HepG2 (cell line): ENCODE measurements at regions not wholly inside any gene's neighbourhood (a gene's known extent, or its start where the extent isn't known, plus 50 kb on each side); places are given as distances from the start of the nearest gene placed in this dataset.

Source experiments
- ATAC-seq: fragments of 200-7000 bp; cut with Tn5 transposase; 3 replicates; pipeline ENCODE4 v1.9.1; 2020; ENCODE audit warnings: mild to moderate bottlenecking, moderate library complexity
- BruUV-seq: library from RNA; stranded (reverse); fragments of 400-500 nt; replicated peaks from 2 replicates; lab custom pipeline; 2021; lab: Mats Ljungman, UMichigan
- CTCF ChIA-PET: fragments of 300-600 bp; formaldehyde crosslinking; extraction: SDS; loops from one replicate; lab custom pipeline; 2021; ENCODE audit warnings: low total read pairs, inconsistent platforms, low intra/inter-chr PET ratio; lab: Yijun Ruan, JAX
- POLR2A ChIA-PET: fragments of 350-600 bp; sonication (Branson Sonifier 250); formaldehyde crosslinking; loops from one replicate; lab custom pipeline; 2020; ENCODE audit warnings: antibody characterized with exemption, inconsistent platforms; lab: Yijun Ruan, JAX
- DNase-seq: peaks from one replicate; pipeline ENCODE4 v3.0.0-alpha.2; 2015; ENCODE audit warnings: low spot score
- FAIRE-seq: peaks from 3 replicates; lab custom pipeline; 2011; peaks lifted over from hg19 to GRCh38; lab: Jason Lieb, UNC
- H2AFZ ChIP-seq: one replicate; pipeline ENCODE4 v1.6.1; 2011; ENCODE audit warnings: low read length, inconsistent platforms
- H3K27ac ChIP-seq: fragments of 300-600 bp; 3 replicates; pipeline ENCODE4 v1.8.0; 2011; ENCODE audit warnings: mixed run types, mild to moderate bottlenecking, mixed read lengths, low read length, inconsistent platforms; ENCODE audit not compliant: insufficient read depth; ENCODE audit errors: extremely low read length
- H3K27me3 ChIP-seq, 2 experiments: fragments of 200-600 bp in 1 of 2; 2 replicates in 1 of 2; 3 replicates in 1 of 2; pipeline versions ENCODE4 v1.6.0 to v1.8.0; 2011; ENCODE audit warnings: low read length in 2 of 2, mild to moderate bottlenecking in 2 of 2, moderate library complexity in 2 of 2, inconsistent platforms in 1 of 2; ENCODE audit not compliant: insufficient read depth in 2 of 2, control insufficient read depth in 1 of 2
- H3K36me3 ChIP-seq, 2 experiments: fragments of 200-600 bp in 1 of 2; replicated peaks in 1 of 2; 2 replicates in 1 of 2; 3 replicates in 1 of 2; pipeline versions ENCODE4 v1.5.1 to v1.8.0; 2011; ENCODE audit warnings: low read length in 2 of 2, inconsistent platforms in 1 of 2; ENCODE audit not compliant: insufficient read depth in 2 of 2, control insufficient read depth in 1 of 2
- H3K4me1 ChIP-seq: 2 replicates; pipeline ENCODE4 v1.5.1; 2012; ENCODE audit warnings: low read length, inconsistent platforms; ENCODE audit not compliant: insufficient read depth
- H3K4me2 ChIP-seq: 2 replicates; pipeline ENCODE4 v1.6.0; 2011; ENCODE audit warnings: low read depth, low read length, inconsistent platforms
- H3K4me3 ChIP-seq, 3 experiments: fragments of 200-600 bp in 1 of 3; sonication (generic), shearing (Covaris generic) in 1 of 3; replicated peaks in 1 of 3; 2 replicates each; pipeline ENCODE4 v1.5.1; 2011 to 2016; ENCODE audit warnings: low read length in 3 of 3, inconsistent platforms in 2 of 3, low read depth in 2 of 3, mild to moderate bottlenecking in 2 of 3, control low read depth in 1 of 3, mixed read lengths in 1 of 3; ENCODE audit not compliant: insufficient read depth in 1 of 3
- H3K79me2 ChIP-seq: one replicate; pipeline ENCODE4 v1.6.1; 2011; ENCODE audit warnings: low read length, inconsistent platforms; ENCODE audit not compliant: insufficient read depth
- H3K9ac ChIP-seq: 2 replicates; pipeline ENCODE4 v1.6.0; 2011; ENCODE audit warnings: mild to moderate bottlenecking, low read depth, low read length, inconsistent platforms; ENCODE audit not compliant: insufficient read depth
- H3K9me3 ChIP-seq: 2 replicates; pipeline ENCODE4 v1.5.1; 2012; ENCODE audit warnings: mild to moderate bottlenecking, low read length
- H4K20me1 ChIP-seq: 2 replicates; pipeline ENCODE4 v1.6.0; 2011; ENCODE audit warnings: inconsistent platforms, mild to moderate bottlenecking, low read length, moderate library complexity; ENCODE audit not compliant: insufficient read depth
- NRL ChIP-seq: sonication (generic); formaldehyde crosslinking; IDR thresholded peaks from 2 replicates; pipeline ENCODE4 v1.5.0; 2020; ENCODE audit warnings: missing genetic modification reagents, mild to moderate bottlenecking, moderate library complexity, borderline replicate concordance
- PHF20 ChIP-seq: sonication (generic); formaldehyde crosslinking; IDR thresholded peaks from 2 replicates; pipeline ENCODE4 v1.5.0; 2020; ENCODE audit warnings: mild to moderate bottlenecking, missing genetic modification reagents
- RFXAP ChIP-seq: sonication (generic); formaldehyde crosslinking; IDR thresholded peaks from 2 replicates; pipeline ENCODE4 v1.4.0; 2020; ENCODE audit warnings: missing genetic modification reagents, borderline replicate concordance
- ZNF3 ChIP-seq: IDR thresholded peaks from 2 replicates; pipeline ENCODE4 v1.7.0; 2017; ENCODE audit warnings: inconsistent platforms
- ZNF768 ChIP-seq: sonication (generic); formaldehyde crosslinking; IDR thresholded peaks from 2 replicates; pipeline ENCODE4 v1.4.0; 2020; ENCODE audit warnings: missing genetic modification reagents
- ZNF773 ChIP-seq: sonication (generic); formaldehyde crosslinking; IDR thresholded peaks from 2 replicates; pipeline ENCODE4 v1.4.0; 2020; ENCODE audit warnings: missing genetic modification reagents, borderline replicate concordance
- WGBS: methylation state at CpG from one replicate; pipeline ENCODE4 v1.1.6; 2017; ENCODE audit warnings: low lambda C conversion rate; 5-methylcytosine and 5-hydroxymethylcytosine counted together
- in situ Hi-C: cut with HindIII; loops from 2 replicates; pipeline ENCODE4 v1.10.0; 2017; ENCODE audit warnings: low pct_unique_long_range_greater_than_20kb; ENCODE audit not compliant: extremely low pct_ligation_motif_present
- intact Hi-C: fragments of 100-400 bp; cut with micrococcal nuclease; formaldehyde crosslinking; loops from one replicate; pipeline ENCODE4 v1.10.0; 2022; ENCODE audit not compliant: unreplicated experiment
- TF ChIP-seq, protein P1 (sequence below): sonication (generic); formaldehyde crosslinking; conservative IDR thresholded peaks from 2 replicates; pipeline ENCODE4 v1.4.0; 2020; ENCODE audit warnings: missing genetic modification reagents
- TF ChIP-seq, protein P2 (sequence below): sonication (generic); formaldehyde crosslinking; IDR thresholded peaks from 2 replicates; pipeline ENCODE4 v1.5.0; 2020; ENCODE audit warnings: mild to moderate bottlenecking, missing genetic modification reagents
- TF ChIP-seq, protein P3 (sequence below): sonication (generic); formaldehyde crosslinking; IDR thresholded peaks from 2 replicates; pipeline ENCODE4 v1.5.1; 2020; ENCODE audit warnings: missing genetic modification reagents, mild to moderate bottlenecking, borderline replicate concordance
- TF ChIP-seq, protein P4 (sequence below), 2 experiments: fragments of 450-650 bp in 1 of 2; sonication (generic) in 1 of 2; formaldehyde crosslinking in 1 of 2; IDR thresholded peaks; 2 replicates each; pipeline versions ENCODE4 v1.6.1 to v1.8.0; 2016 to 2022; ENCODE audit warnings: antibody characterized with exemption in 1 of 2, mild to moderate bottlenecking in 1 of 2, missing genetic modification reagents in 1 of 2

DNA sequence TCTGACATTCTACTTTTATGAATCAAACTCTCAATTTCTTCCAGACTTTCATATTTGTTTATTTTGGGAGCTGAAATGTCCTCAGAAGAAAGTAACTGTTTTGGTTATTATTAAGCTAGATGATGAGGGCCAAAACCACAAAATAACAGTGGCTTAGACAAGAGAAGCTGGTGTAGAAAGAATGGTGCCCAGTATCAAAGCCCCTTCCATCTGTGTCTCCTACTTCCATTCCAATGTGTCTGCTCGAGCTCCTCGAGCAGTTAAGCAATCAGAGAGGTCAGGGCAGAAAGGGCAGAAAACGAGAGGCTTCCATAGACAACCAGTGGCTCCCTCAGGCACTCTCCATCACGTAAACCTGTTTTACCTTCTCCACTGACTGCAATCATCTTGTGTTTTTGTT lies 59.7 kb upstream of the MAGI1 start (continued):
- TF ChIP-seq, protein P1, sequence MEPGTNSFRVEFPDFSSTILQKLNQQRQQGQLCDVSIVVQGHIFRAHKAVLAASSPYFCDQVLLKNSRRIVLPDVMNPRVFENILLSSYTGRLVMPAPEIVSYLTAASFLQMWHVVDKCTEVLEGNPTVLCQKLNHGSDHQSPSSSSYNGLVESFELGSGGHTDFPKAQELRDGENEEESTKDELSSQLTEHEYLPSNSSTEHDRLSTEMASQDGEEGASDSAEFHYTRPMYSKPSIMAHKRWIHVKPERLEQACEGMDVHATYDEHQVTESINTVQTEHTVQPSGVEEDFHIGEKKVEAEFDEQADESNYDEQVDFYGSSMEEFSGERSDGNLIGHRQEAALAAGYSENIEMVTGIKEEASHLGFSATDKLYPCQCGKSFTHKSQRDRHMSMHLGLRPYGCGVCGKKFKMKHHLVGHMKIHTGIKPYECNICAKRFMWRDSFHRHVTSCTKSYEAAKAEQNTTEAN (CRISPR knock-in tag) = no peak
- TF ChIP-seq RFXAP (CRISPR knock-in tag) = no peak
- no peak for TF ChIP-seq ZNF3 (CRISPR knock-in tag)
- TF ChIP-seq, protein P2, sequence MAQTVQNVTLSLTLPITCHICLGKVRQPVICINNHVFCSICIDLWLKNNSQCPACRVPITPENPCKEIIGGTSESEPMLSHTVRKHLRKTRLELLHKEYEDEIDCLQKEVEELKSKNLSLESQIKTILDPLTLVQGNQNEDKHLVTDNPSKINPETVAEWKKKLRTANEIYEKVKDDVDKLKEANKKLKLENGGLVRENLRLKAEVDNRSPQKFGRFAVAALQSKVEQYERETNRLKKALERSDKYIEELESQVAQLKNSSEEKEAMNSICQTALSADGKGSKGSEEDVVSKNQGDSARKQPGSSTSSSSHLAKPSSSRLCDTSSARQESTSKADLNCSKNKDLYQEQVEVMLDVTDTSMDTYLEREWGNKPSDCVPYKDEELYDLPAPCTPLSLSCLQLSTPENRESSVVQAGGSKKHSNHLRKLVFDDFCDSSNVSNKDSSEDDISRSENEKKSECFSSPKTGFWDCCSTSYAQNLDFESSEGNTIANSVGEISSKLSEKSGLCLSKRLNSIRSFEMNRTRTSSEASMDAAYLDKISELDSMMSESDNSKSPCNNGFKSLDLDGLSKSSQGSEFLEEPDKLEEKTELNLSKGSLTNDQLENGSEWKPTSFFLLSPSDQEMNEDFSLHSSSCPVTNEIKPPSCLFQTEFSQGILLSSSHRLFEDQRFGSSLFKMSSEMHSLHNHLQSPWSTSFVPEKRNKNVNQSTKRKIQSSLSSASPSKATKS = no peak
- TF ChIP-seq PHF20 (CRISPR knock-in tag) = no peak
- no peak for TF ChIP-seq NRL (CRISPR knock-in tag)
- TF ChIP-seq ZNF773 = no peak
- TF ChIP-seq, protein P3, sequence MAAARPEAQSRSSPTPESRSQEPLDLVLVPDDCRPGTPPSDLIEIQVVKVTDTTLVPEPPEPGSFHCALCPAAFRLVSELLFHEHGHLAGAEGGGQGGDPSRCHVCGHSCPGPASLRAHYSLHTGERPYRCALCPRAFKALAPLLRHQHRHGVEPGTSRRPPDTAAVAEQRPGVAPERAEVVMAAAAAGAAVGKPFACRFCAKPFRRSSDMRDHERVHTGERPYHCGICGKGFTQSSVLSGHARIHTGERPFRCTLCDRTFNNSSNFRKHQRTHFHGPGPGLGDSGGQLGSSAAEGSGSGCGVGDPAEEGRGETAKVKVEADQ (CRISPR knock-in tag) = no peak

DNA sequence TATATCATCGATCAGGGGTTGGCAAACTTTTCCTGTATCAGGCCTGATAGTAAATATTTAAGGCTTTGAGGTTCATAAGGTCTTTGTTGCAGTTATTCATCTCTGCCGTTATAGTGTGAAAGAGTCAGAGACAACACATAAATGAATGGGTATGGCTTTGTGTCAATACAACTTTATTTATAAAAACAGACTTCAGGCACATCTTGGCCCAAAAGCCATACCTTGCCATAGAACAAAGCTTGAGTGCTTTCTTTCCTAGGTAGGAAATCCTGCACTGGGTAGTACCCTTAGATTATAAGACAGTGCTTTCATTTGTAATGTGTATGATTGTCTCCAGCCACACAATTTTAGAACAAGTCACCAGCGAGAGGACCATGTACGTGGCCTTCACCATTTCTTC lies 58.9 kb upstream of the MAGI1 start:
- TF ChIP-seq, protein P4, sequence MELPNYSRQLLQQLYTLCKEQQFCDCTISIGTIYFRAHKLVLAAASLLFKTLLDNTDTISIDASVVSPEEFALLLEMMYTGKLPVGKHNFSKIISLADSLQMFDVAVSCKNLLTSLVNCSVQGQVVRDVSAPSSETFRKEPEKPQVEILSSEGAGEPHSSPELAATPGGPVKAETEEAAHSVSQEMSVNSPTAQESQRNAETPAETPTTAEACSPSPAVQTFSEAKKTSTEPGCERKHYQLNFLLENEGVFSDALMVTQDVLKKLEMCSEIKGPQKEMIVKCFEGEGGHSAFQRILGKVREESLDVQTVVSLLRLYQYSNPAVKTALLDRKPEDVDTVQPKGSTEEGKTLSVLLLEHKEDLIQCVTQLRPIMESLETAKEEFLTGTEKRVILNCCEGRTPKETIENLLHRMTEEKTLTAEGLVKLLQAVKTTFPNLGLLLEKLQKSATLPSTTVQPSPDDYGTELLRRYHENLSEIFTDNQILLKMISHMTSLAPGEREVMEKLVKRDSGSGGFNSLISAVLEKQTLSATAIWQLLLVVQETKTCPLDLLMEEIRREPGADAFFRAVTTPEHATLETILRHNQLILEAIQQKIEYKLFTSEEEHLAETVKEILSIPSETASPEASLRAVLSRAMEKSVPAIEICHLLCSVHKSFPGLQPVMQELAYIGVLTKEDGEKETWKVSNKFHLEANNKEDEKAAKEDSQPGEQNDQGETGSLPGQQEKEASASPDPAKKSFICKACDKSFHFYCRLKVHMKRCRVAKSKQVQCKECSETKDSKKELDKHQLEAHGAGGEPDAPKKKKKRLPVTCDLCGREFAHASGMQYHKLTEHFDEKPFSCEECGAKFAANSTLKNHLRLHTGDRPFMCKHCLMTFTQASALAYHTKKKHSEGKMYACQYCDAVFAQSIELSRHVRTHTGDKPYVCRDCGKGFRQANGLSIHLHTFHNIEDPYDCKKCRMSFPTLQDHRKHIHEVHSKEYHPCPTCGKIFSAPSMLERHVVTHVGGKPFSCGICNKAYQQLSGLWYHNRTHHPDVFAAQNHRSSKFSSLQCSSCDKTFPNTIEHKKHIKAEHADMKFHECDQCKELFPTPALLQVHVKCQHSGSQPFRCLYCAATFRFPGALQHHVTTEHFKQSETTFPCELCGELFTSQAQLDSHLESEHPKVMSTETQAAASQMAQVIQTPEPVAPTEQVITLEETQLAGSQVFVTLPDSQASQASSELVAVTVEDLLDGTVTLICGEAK (IDR thresholded peaks at IDR 0.05) = no peak
- TF ChIP-seq, protein P4 (CRISPR knock-in tag; IDR thresholded peaks at IDR 0.05) = peak; percentile 70; the same call in 1 of the 2 replicates
- no peak for TF ChIP-seq ZNF768 (CRISPR knock-in tag)
- H3K9me3 ChIP-seq = 0 out of 2 replicates have a peak, but pooled peaks cover 5% of the 10 kb centered on the region
- no peak for ATAC-seq
- H3K27me3 ChIP-seq = no peaks in the 10 kb centered on the region
- H3K4me2 ChIP-seq = no peak overlapping the region
- no peak overlapping the region for H3K27ac ChIP-seq
- in situ Hi-C loops (no loop called here), intact Hi-C loops (no loop called here)
- peaks cover 5% of the 10 kb centered on the region; the same call in 1 of the 2 replicates for H3K4me1 ChIP-seq
- H3K9ac ChIP-seq = no peak overlapping the region
- H3K36me3 ChIP-seq = no peaks in the 10 kb centered on the region
- ChIA-PET POLR2A (no interaction called here), CTCF (no interaction called here)
- 34% methylated on average over 4 of the region's 4 CpGs for WGBS
- no peaks in the 10 kb centered on the region for H3K79me2 ChIP-seq
- no peak overlapping the region for H2AFZ ChIP-seq
- no peaks in the 10 kb centered on the region for H4K20me1 ChIP-seq
- H3K4me3 ChIP-seq = no peak overlapping the region
- no peak for DNase-seq
- FAIRE-seq = no peak
- BruUV-seq = no TSS peak
